UCSD-AML1 (cell line): ENCODE measurements at regions not wholly inside any gene's neighbourhood (a gene's known extent, or its start where the extent isn't known, plus 50 kb on each side); places are given as distances from the start of the nearest gene placed in this dataset.
"Not testable (repeated sequence)": the region's sequence is repeated elsewhere in the genome, so short reads cannot be mapped to it uniquely, and the experiment has no call there.

Experiments used
- DNase-seq: peaks from one replicate; lab custom pipeline; 2025; ENCODE audit not compliant: unreplicated experiment; lab: John Stamatoyannopoulos, UW

DNA sequence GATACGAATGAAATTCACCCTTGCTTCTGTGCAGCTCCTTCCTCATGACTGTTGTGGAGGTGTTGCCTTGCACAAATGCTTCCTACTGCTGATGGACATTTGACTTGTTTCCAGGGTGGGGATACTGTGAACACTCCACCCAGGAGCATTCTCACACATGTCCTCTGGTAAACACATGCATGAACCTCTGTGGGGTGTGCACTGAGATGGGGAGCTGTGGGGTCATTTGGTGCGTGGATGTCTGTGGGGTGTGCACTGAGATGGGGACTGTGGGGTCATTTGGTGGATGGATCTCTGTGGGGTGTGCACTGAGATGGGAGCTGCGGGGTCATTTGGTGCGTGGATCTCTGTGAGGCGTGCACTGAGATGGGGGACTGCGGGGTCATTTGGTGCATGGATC, 72.9 kb upstream of the IRX4 start:
- DNase-seq, result no peak

DNA sequence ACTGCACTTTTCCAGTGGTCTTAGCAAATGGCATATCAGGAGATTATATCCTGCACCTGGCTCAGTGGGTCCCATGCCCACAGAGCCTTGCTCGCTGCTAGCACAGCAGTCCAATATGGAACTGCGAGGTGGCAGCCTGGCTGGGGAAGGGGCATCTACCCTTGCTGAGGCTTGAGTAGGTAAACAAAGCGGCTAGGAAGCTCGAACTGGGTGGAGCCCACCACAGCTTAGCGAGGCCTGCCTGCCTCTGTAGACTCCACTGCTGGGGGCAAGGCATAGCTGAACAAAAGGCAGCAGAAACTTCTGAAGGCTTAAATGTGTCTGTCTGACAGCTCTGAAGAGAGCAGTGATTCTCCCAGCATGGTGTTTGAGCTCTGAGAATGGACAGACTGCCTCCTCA, 71.0 kb upstream of the IRX4 start:
- not testable (repeated sequence) for DNase-seq

DNA sequence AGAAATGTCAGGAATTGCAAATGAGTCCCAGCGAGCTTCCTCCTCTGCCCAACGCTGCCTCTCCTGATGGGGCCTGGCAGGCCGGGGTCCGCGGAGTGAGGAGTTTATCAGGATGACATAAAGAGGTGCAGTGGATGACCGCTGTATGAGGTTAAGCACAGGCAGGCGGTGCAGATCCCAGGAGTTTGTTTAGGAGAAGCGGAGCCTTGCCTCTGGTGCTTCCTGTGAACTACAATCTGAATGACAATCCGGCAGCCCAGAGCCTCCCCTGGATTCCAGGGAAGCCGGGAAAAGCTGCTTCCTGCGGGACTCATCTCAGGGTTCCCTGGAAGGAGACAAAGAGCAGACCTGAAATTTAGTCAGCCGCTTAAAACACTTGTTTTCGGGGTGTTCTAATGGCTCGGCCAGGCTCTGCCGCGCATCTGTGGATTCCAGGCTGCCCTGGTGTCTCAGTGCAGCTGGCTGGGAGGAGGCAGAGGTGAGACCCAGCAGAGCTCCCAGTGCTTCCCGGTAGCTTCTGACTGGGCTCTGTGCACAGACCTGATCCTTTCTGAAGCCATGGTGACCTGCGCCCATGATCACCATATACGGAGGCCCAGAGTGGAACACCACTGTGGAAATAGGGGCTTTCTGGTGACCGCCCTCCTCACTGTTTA, 69.8 kb upstream of the IRX4 start:
- DNase-seq, result no peak

DNA sequence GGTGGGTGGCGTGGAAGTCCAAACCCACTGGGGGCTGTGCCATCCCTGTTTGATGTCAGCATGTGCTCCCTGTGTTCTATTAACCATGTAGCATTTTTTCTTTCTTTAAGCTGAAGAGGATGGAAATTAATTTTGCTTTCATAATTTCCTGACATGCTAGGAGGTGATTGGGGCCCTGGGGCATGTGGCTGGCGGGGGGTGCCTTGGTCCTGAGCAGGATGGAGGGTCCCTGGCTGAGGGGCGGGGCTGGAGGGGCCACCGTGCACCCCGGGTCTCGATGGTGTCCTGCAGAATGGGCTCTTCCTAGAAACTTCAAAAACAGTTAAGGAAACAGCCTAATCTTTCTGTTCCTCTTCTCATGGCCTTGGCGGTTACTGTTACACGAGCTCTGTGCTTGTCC, 69.3 kb upstream of the IRX4 start:
- no peak for DNase-seq

DNA sequence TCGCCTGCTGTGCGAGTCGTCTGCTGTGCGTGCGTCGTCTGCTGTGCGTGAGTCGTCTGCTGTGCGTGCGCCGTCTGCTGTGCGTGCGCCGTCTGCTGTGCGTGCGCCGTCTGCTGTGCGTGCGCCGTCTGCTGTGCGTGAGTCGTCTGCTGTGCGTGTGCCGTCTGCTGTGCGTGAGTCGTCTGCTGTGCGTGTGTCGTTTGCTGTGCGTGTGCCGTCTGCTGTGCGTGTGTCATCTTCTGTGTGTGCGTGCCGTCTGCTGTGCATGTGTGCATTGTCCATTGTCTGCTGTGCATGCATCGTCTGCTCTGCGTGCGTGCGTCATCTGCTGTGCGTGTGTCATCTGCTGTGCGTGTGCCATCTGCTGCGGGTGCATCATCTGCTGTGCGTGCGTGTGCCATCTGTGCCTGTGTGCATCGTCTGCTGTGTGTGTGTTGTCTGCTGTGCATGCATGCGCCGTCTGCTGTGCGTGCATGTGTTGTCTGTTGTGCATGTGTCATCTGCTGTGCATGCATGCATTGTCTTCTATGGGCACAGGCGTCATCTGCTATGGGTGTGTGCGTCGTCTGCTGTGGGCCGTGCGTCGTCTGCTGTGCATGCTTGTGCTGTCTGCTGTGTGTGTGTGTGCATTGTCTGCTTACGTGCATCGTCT, 68.6 kb upstream of the IRX4 start:
- no peak for DNase-seq

DNA sequence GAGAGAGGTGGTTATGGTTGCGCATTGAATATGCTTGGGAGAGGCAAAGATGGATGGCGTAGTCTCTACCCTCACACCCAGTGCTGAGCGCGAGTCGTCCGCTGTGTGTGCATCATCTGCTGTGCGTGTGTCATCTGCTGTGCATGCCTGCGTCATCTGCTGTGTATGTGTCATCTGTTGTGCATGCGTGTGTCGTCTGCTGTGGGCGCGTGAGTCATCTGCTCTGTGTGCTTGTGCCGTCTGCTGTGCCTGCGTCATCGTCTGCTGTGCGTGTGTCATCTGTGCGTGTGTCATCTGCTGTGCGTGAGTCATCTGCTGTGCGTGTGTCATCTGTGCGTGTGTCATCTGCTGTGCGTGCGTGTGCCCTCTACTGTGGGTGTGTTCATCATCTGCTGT, 68.0 kb upstream of the IRX4 start:
- no peak for DNase-seq

DNA sequence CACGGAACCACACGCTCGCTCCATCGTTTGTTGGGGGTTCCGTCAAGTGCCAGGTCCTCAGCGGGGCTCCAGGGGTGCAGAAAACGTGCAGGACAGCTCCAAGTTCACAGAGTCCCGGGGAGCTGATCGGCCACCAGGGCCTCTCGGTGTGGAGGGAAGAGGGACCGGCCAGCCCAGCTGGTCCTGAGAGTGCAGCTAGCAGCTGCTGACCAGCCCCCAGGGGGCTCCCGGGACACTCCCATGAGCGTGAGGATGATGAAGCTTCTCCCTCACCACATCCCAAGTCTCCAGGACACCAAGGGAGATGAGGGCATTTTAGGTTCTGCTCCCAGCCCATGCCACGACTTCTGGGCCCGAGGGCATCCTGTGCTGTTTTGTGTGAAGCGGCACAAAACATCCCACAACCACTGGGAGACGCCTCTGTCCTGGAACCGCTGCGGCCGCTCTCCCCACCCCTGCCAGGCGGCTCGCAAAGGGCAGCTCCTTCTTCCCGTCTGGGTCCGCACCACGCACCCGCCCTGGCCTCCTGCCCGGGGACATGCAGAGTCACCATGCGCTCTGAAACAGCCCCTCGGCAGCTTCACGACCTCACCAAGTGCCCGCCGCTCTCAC, 67.5 kb upstream of the IRX4 start:
- DNase-seq, result no peak

DNA sequence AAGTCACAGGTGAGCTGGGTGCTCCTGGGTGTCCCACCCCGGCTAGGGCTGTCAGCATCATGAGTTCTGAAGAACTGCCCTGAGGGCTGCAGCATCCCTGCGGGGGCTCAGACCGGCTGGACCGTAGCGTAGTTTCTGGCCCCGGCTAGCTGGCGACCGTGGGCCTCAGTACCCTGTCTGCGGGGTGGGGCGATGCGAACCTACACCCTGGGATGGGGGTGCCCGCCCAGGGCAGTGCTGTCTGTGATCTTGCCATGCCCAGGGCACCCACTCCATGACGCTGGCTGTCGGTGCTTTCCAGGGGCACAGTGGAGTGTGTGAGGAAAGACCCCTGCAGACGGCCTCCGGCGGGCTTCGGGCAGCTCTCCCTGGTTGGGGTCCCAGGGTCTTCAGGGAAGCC, 66.5 kb upstream of the IRX4 start:
- DNase-seq, result no peak

DNA sequence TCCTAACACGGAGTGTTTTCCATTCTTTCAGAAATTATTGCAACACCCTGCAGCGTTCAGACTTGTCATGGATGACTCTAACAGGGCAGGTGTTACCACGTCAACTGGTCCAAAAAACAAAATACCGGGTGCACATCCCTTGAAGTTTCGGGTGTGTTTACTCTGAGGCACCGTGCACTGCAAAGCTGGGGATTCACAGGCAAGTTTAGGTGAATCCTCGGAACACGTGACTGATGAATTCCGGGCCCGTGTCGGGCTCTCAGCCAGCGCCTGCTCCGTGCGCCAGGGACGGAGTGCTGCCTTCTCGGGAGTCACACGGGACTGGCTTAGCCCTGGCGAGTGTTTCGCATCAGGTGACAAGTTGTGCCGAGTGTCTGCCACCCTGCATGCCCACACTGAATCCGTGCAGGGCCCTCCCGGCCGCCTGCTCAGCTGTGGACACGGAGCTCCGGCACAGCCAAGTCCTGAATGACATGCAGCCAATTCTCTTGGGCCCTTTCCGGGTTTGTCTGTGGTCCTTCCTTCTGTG, 66.0 kb upstream of the IRX4 start:
- DNase-seq, result no peak

DNA sequence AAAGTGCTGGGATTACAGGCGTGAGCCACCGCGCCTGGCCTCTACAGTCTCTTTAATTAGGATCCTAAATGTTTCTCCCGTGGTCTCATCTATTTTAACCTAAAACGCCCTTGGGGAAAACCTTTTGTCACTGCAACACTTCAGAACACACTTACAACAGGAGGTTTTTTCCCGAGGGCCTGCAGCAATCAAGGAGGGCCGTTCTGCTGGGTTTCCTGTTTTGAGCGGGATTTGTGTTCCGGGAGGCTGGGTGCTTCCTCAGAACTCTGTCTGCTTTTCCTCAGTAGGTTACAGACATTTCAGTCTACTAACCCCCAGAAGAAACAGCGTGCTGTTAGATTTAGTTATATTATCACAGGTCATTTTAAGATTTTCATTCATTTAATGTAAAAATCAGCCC, 65.4 kb upstream of the IRX4 start:
- no peak for DNase-seq

DNA sequence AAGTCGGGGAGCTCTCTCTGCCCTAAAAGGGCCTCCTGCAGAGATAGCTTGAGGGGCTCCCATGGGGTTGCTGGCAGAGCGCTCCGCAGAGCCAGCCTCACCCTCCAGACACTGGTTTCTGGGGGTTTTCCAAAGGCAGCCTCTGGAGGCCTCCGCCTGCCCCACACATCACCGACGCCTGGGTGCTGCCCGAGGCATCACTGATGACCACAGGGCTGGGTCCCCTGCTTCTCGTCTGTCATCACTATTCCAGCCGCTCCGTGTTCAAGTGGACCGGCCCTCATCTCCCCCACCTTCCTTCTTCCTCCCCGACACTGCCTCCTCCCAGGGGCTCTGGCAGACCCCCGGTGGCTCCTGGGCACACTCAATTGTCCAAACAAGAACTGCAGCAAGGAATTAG, 64.1 kb upstream of the IRX4 start:
- DNase-seq, result no peak

DNA sequence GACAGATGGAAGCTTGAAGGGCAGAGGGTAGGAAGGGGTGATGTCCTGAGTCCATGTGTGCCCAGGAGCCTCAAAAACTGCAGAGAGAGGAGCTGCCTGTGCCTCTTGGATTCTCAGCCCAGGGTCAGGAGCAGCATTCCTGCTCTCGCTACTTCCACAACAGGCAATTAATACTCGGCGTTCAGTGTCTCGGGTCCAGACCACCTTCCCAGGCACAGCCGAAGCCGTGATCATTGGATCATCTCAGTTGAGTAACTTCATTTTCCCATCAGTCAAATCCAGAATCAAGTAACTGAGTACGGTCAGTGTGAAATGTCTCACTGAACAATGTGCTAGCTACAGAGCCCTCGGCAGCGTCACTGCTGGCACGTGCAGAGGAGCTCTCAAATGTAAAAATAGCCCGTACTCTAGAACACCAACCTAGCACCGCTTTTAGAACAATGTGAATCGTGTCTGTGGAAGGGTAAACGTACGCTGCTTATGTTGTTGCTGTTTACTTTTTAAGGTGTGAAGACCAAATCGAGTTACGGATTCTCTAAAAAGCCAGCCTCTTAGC, 63.5 kb upstream of the IRX4 start:
- DNase-seq, result no peak

DNA sequence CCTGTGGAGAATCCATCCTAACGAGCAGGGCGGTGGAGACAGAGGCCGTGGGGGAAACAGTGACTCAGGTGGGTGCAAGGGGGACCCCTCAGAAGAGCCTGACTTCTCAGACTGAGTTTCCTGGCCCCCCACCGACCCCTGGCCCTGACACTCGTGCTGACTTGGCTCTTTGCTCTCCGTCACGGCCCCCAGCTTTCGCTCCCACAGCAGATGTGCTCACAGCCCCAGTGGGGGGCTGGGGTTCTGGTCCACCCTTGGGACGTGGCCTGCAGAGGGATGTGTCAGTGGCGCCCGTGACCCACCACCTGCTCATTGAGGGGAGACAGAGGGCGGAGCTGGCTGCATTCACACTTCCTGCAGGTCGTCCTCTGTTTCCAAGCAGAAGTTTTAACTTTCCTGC, 62.9 kb upstream of the IRX4 start:
- no peak for DNase-seq

DNA sequence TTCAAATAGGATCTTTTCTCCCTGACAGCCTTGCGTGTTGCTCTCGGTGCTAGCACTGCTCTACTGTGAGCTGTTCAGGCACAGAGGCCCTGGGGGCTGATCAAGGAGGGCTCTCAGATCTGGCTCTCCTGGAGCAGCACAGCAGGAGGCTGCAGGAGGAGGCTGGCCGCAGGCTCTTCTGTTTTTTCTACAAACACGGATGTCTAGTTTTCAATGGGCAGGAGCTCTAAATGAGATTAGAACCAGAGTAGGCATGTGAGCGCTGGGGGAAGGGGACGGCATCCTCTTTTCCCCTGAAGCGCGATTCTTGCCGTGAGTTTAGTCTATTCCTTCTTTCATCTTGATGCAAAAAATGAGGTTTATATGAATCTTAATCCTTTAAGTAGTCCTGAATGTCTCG, 61.7 kb upstream of the IRX4 start:
- no peak for DNase-seq

DNA sequence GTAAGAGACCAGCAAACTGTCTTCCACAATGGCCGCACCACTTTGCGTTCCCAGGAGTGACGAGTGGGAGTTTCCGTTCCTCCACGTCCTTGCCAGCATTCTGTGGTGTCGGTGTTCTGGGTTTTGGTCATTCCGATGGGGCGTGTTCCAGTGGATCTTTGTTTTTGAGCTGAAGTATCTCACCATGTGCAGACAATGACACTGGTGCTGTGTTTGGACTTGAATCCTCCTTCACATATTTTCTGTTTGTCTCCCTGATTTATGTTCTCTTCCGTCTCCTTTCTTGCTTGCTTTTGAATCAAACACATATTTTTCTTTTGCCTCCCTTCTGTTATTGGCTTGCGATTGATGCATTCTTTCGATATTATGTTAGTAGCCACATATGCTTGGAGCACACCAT, 60.8 kb upstream of the IRX4 start:
- DNase-seq, result no peak

DNA sequence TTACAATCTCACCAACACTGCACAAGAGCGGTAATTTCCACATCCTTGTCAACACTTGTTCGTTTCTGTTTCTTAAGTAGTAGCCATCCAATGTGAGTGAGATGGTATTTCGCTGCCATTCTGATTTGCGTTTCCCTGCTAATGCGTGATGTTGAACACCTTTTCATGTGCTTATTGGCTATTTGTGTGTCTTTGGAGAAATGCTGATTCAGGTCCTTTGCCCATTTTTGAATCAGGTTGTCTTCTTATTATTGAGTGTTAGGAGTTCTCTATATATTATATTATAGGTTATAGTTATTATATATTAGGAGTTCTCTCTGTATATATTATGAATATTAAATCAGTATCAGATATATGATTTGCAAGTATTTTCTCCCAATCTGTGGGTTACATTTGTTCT, 59.9 kb upstream of the IRX4 start:
- no peak for DNase-seq

DNA sequence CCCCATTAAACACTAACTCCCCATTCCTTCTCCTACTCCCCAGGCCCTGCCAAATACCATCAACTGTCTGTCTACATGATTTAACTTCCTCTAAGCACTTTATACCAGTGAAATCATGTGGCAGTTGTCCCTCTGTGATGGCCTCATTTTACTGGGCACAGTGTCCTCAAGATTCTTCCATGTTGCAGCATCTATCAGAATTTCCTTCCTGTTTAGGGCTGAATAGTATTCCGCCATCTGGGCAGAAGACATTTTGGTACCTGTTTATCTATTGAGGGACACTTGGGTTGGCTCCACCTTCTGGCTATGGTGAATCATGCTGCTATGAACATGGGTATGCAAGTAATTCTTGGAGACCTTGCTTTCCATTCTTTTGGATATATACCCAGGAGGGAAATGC, 59.4 kb upstream of the IRX4 start:
- DNase-seq, result no peak

DNA sequence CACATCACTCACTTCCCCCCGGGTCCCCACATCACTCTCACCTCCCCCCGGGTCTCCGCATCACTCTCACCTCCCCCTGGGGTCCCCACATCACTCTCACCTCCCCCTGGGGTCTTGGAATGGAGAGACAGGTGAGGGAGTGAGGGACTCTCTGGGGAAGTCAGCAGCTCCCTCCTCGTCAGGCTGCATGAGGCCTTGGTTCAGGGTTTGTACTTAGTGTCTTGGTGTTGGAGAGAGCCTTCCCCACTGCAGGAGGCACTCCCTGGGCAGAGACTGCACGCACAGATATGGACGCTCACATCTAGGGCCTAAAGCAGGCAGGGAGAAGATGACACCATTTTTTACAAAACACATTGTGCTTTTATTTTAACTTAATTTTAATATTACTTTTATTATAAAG, 56.5 kb upstream of the IRX4 start:
- DNase-seq, result no peak

DNA sequence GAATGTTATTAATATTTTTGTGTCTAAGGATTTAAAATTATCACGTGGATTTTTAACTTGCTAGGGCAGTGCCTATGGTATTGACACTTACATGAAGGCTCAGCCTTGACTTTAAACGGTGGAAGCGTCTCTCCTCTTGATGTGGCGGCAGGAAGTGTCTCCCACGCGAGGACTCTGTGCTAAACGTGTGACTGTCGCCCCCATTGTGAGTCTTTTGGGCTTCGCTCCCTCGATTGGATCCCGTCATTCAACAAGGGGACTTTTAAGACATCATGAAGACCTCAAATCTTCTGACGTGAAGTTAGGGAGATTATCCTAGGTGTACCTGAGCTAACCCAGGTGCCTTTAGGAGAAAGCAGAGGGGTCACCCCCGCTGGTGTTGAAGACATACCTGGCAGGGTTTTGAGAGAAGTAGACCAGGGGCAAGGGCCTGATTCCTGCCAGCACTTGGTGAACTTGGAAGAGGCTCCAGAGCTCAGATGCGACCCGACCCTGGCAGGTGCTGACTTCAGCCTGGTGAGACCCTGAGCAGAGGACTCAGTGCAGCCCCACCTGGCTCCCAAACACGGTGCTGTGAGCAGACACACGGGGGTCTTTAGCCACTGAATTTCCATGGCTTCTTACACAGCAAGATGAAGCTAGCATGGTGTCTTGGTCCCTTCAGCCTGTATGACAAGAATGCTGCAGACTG, 55.7 kb upstream of the IRX4 start:
- DNase-seq, result no peak

DNA sequence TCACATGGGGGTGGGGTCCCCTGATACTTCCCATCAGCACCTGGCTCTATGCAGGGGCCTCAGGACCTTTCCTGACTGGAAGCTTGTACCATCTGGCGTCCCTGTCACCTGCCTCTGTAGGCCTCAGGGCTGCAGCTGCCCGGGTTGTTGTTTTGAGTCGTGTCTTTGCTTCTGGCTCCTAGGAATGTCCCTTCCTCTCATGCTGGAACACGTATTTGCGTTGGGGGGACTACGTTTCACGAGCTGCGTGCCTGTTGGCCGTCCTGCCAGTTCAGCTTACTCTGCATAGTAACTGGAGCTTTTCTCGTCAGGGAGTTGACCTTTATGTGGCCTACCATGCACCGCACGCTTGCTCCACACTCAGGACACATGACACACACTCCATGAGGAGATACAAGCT, 54.9 kb upstream of the IRX4 start:
- DNase-seq, result no peak

DNA sequence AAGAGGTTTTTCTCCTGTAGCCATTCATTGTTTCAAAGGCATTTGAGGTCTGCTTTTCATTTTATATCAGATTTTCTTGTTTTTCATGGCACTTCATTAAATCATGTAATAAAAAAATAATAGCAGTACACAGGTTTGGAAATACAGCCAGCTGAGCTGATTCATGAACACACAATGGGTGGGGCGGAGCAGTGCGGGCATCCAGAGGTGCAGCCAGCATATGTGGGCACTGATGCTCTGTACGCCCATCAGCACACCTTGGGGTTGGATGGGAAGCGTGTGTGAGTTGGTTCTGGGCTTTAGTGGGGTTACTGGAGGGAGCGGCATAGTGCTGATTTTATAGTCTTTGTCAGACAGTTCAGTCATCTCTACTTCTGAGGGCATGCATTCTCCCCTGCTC, 54.2 kb upstream of the IRX4 start:
- DNase-seq, result no peak

DNA sequence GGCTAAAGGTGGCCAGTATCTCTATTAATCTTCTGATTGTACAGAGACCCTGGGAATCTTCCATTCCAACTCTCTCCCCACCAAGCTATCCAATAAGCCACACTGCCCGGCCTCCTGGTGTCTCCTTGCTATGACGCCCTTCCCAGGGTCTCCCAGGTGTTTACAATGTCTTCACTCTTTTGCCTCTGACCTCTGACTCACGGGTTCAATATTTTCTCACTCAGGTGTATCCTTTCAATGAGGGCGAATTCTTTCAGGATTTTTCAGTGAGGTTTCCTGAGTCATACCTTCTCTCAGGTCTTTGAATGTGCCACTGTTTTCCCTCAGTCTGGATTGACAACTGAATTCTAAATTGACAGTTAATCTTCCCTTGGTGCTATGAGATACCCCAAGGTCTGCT, 53.7 kb upstream of the IRX4 start:
- DNase-seq, result no peak
